K562 (cell line): ENCODE measurements at regions not wholly inside any gene's neighbourhood (a gene's known extent, or its start where the extent isn't known, plus 50 kb on each side); places are given as distances from the start of the nearest gene placed in this dataset.

Experiments
- ATAC-seq: fragments of 200-7000 bp; cut with Tn5 transposase; 3 replicates; pipeline ENCODE4 v1.9.1; 2020; ENCODE audit warnings: moderate library complexity
- BruUV-seq: library from RNA; stranded (reverse); fragments of 400-500 nt; replicated peaks from 2 replicates; lab custom pipeline; 2021; lab: Mats Ljungman, UMichigan
- CTCF ChIA-PET: fragments of 300-600 bp; formaldehyde crosslinking; extraction: SDS; loops from one replicate; lab custom pipeline; 2021; ENCODE audit warnings: low intra/inter-chr PET ratio; lab: Yijun Ruan, JAX
- POLR2A ChIA-PET: fragments of 300-600, 350-650 bp; sonication (Branson Sonifier 250); formaldehyde crosslinking; extraction: SDS; loops from one replicate; lab custom pipeline; 2021; ENCODE audit warnings: antibody characterized with exemption, inconsistent platforms; lab: Yijun Ruan, JAX
- DNase-seq, 4 experiments: peaks; one replicate each; pipeline versions ENCODE4 v3.0.0 to v3.0.0-alpha.2; 2011 to 2018; ENCODE audit warnings: low spot score in 3 of 4, mixed read lengths in 3 of 4; ENCODE audit errors: extremely low read depth in 1 of 4
- FAIRE-seq: peaks from 2 replicates; lab custom pipeline; 2011; peaks lifted over from hg19 to GRCh38; lab: Jason Lieb, UNC
- H2AFZ ChIP-seq: 2 replicates; pipeline ENCODE4 v1.6.0; 2011; ENCODE audit warnings: low read depth, low read length, control low read depth, inconsistent platforms
- H3K27ac ChIP-seq: fragments of 200-600 bp; 3 replicates; pipeline ENCODE4 v1.8.0; 2011; ENCODE audit warnings: low read depth, mild to moderate bottlenecking, control low read depth, inconsistent platforms, low read length, moderate library complexity, mixed read lengths; ENCODE audit errors: extremely low read depth
- H3K27me3 ChIP-seq, 2 experiments: fragments of 300-600 bp in 1 of 2; 2 replicates in 1 of 2; 3 replicates in 1 of 2; pipeline versions ENCODE4 v1.6.0 to v1.8.0; 2011; ENCODE audit warnings: inconsistent platforms in 2 of 2, low read length in 2 of 2, mild to moderate bottlenecking in 1 of 2, mixed read lengths in 1 of 2, moderate library complexity in 1 of 2; ENCODE audit not compliant: control insufficient read depth in 2 of 2, insufficient read depth in 2 of 2
- H3K36me3 ChIP-seq: fragments of 300-600 bp; 3 replicates; pipeline ENCODE4 v1.8.0; 2011; ENCODE audit warnings: mild to moderate bottlenecking, low read length, inconsistent platforms; ENCODE audit not compliant: control insufficient read depth, insufficient read depth
- H3K4me1 ChIP-seq, 2 experiments: fragments of 200-600 bp in 1 of 2; replicated peaks in 1 of 2; 2 replicates in 1 of 2; 3 replicates in 1 of 2; pipeline versions ENCODE4 v1.5.1 to v1.8.0; 2011; ENCODE audit warnings: inconsistent platforms in 2 of 2, low read length in 2 of 2, mild to moderate bottlenecking in 1 of 2, mixed read lengths in 1 of 2, moderate library complexity in 1 of 2; ENCODE audit not compliant: control insufficient read depth in 2 of 2, insufficient read depth in 2 of 2
- H3K4me2 ChIP-seq: 2 replicates; pipeline ENCODE4 v1.6.1; 2011; ENCODE audit warnings: low read length, control low read depth, inconsistent platforms, mixed read lengths; ENCODE audit not compliant: insufficient read depth
- H3K4me3 ChIP-seq: fragments of 200-600 bp; sonication (generic), shearing (Covaris generic); 2 replicates; pipeline ENCODE4 v1.5.1; 2016; ENCODE audit warnings: control low read depth, inconsistent platforms
- H3K79me2 ChIP-seq: fragments of 200-600 bp; 3 replicates; pipeline ENCODE4 v1.8.0; 2011; ENCODE audit warnings: low read length, inconsistent platforms; ENCODE audit not compliant: control insufficient read depth, insufficient read depth
- H3K9ac ChIP-seq, 2 experiments: 2 replicates each; pipeline versions ENCODE4 v1.6.0 to v1.6.1; 2011; ENCODE audit warnings: low read depth in 2 of 2, low read length in 2 of 2, control low read depth in 1 of 2, inconsistent platforms in 1 of 2, mild to moderate bottlenecking in 1 of 2, mixed read lengths in 1 of 2; ENCODE audit not compliant: insufficient read depth in 1 of 2
- H3K9me1 ChIP-seq: one replicate; pipeline ENCODE4 v1.6.0; 2011; ENCODE audit warnings: inconsistent platforms, mild to moderate bottlenecking, low read length, moderate library complexity; ENCODE audit not compliant: control insufficient read depth, insufficient read depth
- H3K9me3 ChIP-seq: replicated peaks from 2 replicates; pipeline ENCODE4 v1.5.1; 2011; ENCODE audit warnings: low read depth, low read length, inconsistent platforms; ENCODE audit not compliant: control insufficient read depth, insufficient read depth
- H4K20me1 ChIP-seq: replicated peaks from 2 replicates; pipeline ENCODE4 v1.6.1; 2011; ENCODE audit warnings: low read length, inconsistent platforms, mixed read lengths; ENCODE audit not compliant: control insufficient read depth, insufficient read depth
- HDAC6 ChIP-seq: IDR thresholded peaks from 2 replicates; pipeline ENCODE4 v1.6.1; 2012; ENCODE audit warnings: low read depth, mild to moderate bottlenecking, control low read depth, inconsistent platforms, low read length, moderate library complexity
- HMG20B ChIP-seq: fragments of 250-450 bp; sonication (Bioruptor Pico); IDR thresholded peaks from 2 replicates; pipeline ENCODE4 v1.5.0; 2021; ENCODE audit warnings: mild to moderate bottlenecking
- IFI16 ChIP-seq: fragments of 250-450 bp; sonication (Bioruptor Pico); IDR thresholded peaks from 2 replicates; pipeline ENCODE4 v2.1.2; 2022; ENCODE audit warnings: mild to moderate bottlenecking, inconsistent platforms
- ILK ChIP-seq: fragments of 450-650 bp; IDR thresholded peaks from 2 replicates; pipeline ENCODE4 v1.6.1; 2016; ENCODE audit warnings: missing genetic modification characterization, low read depth, mild to moderate bottlenecking, missing compliant biosample characterization, moderate library complexity, borderline replicate concordance
- KLF13 ChIP-seq: fragments of 450-650 bp; IDR thresholded peaks from 2 replicates; pipeline ENCODE4 v1.6.1; 2016; ENCODE audit warnings: missing genetic modification characterization, low read depth, mild to moderate bottlenecking, missing compliant biosample characterization, moderate library complexity, borderline replicate concordance
- MBD2 ChIP-seq: sonication (generic); IDR thresholded peaks from 2 replicates; pipeline ENCODE4 v1.6.1; 2016; ENCODE audit warnings: low read depth, borderline replicate concordance
- MYBL2 ChIP-seq, 2 experiments: fragments of 450-650 bp in 1 of 2; sonication (generic) in 1 of 2; formaldehyde crosslinking in 1 of 2; IDR thresholded peaks; 2 replicates each; pipeline versions ENCODE4 v1.6.1 to v1.8.1; 2017 to 2022; ENCODE audit warnings: borderline replicate concordance in 1 of 2, inconsistent platforms in 1 of 2, low read depth in 1 of 2, mild to moderate bottlenecking in 1 of 2, missing genetic modification reagents in 1 of 2, moderate library complexity in 1 of 2
- NR2C2 ChIP-seq, 2 experiments: fragments of 200-800 bp in 1 of 2; sonication (Bioruptor generic) in 1 of 2; sonication (generic) in 1 of 2; formaldehyde crosslinking in 1 of 2; IDR thresholded peaks; 2 replicates each; pipeline versions ENCODE4 v1.6.1 to v1.8.0; 2016 to 2022; ENCODE audit warnings: mild to moderate bottlenecking in 1 of 2, missing compliant biosample characterization in 1 of 2, missing genetic modification characterization in 1 of 2, missing genetic modification reagents in 1 of 2
- NR2F6 ChIP-seq: fragments of 450-650 bp; formaldehyde crosslinking; IDR thresholded peaks from 2 replicates; pipeline ENCODE4 v1.4.0; 2020; ENCODE audit warnings: mild to moderate bottlenecking
- NR3C1 ChIP-seq: sonication (generic); formaldehyde crosslinking; IDR thresholded peaks from 2 replicates; pipeline ENCODE4 v1.8.1; 2022; ENCODE audit warnings: missing genetic modification reagents
- SFPQ ChIP-seq: fragments of 200-400 bp; formaldehyde crosslinking; IDR thresholded peaks from 2 replicates; pipeline ENCODE4 v1.6.1; 2017; ENCODE audit warnings: mild to moderate bottlenecking, low read depth, low read length, moderate library complexity
- SNRNP70 ChIP-seq: fragments of 200-400 bp; formaldehyde crosslinking; optimal IDR thresholded peaks from 2 replicates; pipeline ENCODE3; 2017; ENCODE audit warnings: low read depth, low read length
- USF2 ChIP-seq: sonication (generic); formaldehyde crosslinking; IDR thresholded peaks from 2 replicates; pipeline ENCODE4 v1.5.0; 2020; ENCODE audit warnings: missing genetic modification reagents
- ZKSCAN3 ChIP-seq: fragments of 250-450 bp; sonication (Bioruptor Pico); IDR thresholded peaks from 2 replicates; pipeline ENCODE4 v1.4.0; 2020
- ZNF143 ChIP-seq: sonication (generic); formaldehyde crosslinking; IDR thresholded peaks from 2 replicates; pipeline ENCODE4 v1.9.0; 2022; ENCODE audit warnings: mild to moderate bottlenecking, missing genetic modification reagents
- ZNF445 ChIP-seq: fragments of 250-450 bp; sonication (Bioruptor Pico); IDR thresholded peaks from 2 replicates; pipeline ENCODE4 v1.4.0; 2020; ENCODE audit warnings: low read depth, mild to moderate bottlenecking, moderate library complexity
- ZNF717 ChIP-seq: fragments of 250-450 bp; sonication (Bioruptor Pico); IDR thresholded peaks from 2 replicates; pipeline ENCODE4 v1.5.0; 2021
- WGBS: fragments of 100-300 bp; shearing (Covaris generic); methylation state at CpG from one replicate; pipeline ENCODE4 v1.1.6; 2016; ENCODE audit warnings: low coverage, mixed read lengths; ENCODE audit not compliant: insufficient coverage; ENCODE audit errors: missing lambda C conversion rate; 5-methylcytosine and 5-hydroxymethylcytosine counted together
- in situ Hi-C: fragments of 300-500 bp; cut with MboI; formaldehyde crosslinking; loops from 4 replicates; pipeline ENCODE4 v1.15.0; 2018; ENCODE audit warnings: inconsistent platforms, mixed read lengths
- intact Hi-C: fragments of 100-400 bp; cut with micrococcal nuclease; formaldehyde crosslinking; loops from 2 replicates; pipeline ENCODE4 v1.14.2; 2022

- Histone ChIP-seq H3K4me1 (no peaks in the 10 kb centered on the region), H3K9me1 (no peaks in the 10 kb centered on the region), H3K27ac (no peak overlapping the region), H3K9ac (no peak overlapping the region), H3K4me3 (no peak overlapping the region), H3K79me2 (no peaks in the 10 kb centered on the region), H3K9me3 (no peaks in the 10 kb centered on the region), H3K4me2 (no peak overlapping the region), H4K20me1 (no peaks in the 10 kb centered on the region), H2AFZ (no peak overlapping the region), H3K27me3 (peaks cover 0 to 17% of the 10 kb centered on the region in 2 experiments; a peak in 3 of 5 replicates), H3K36me3 (no peaks in the 10 kb centered on the region)
- POLR2A ChIA-PET: interaction anchor here (0.6 to 1.0 kb wide), 2 partner anchors 9 to 210 kb away, joined by 3 to 5 read pairs; no protein-coding TSS in a partner anchor
- DNase-seq (no peak), ATAC-seq (no peak), FAIRE-seq (no peak)
- TF ChIP-seq ZKSCAN3: no peak
- no peak for TF ChIP-seq MYBL2 (IDR thresholded peaks at IDR 0.05; ENCODE audit: low read depth)
- no peak for TF ChIP-seq MYBL2 (CRISPR knock-in tag; IDR thresholded peaks at IDR 0.05; ENCODE audit: borderline replicate concordance)
- no peak for TF ChIP-seq HMG20B (CRISPR knock-in tag)
- TF ChIP-seq MBD2: no peak
- no peak for TF ChIP-seq NR2F6 (CRISPR knock-in tag)
- TF ChIP-seq KLF13: no peak
- TF ChIP-seq ILK (tag): no peak
- no peak for TF ChIP-seq NR3C1 (CRISPR knock-in tag)
- no peak for TF ChIP-seq ZNF143 (CRISPR knock-in tag)
- TF ChIP-seq ZNF445 (CRISPR knock-in tag): no peak
- no peak for TF ChIP-seq IFI16
- TF ChIP-seq HDAC6: no peak
- TF ChIP-seq NR2C2 (CRISPR knock-in tag; IDR thresholded peaks at IDR 0.05): no peak
- TF ChIP-seq NR2C2 (tag; IDR thresholded peaks at IDR 0.05): no peak
- no peak for TF ChIP-seq ZNF717 (CRISPR knock-in tag)
- TF ChIP-seq SFPQ: no peak
- no peak for TF ChIP-seq USF2 (CRISPR knock-in tag)
- no peak for TF ChIP-seq SNRNP70
- no TSS peak for BruUV-seq
- intact Hi-C loops: no loop called here
- CTCF ChIA-PET: no interaction called here
- WGBS: 0% methylated on average over 6 of the region's 6 CpGs
- in situ Hi-C loops: no loop called here
Measured at GRCh38 chr11:116211147-116211546, 561.6 kb downstream of the BUD13 start.
